HG03558 (cell line): ENCODE measurements at regions not wholly inside any gene's neighbourhood (a gene's known extent, or its start where the extent isn't known, plus 50 kb on each side); places are given as distances from the start of the nearest gene placed in this dataset.
"Not testable (repeated sequence)": the region's sequence is repeated elsewhere in the genome, so short reads cannot be mapped to it uniquely, and the experiment has no call there.

Source experiments
- ATAC-seq: cut with Tn5 transposase; IDR thresholded peaks from one replicate; pipeline ENCODE4 v1.9.1; 2021; ENCODE audit warnings: moderate number of reproducible peaks; ENCODE audit not compliant: unreplicated experiment; ENCODE audit errors: extremely low read depth

DNA sequence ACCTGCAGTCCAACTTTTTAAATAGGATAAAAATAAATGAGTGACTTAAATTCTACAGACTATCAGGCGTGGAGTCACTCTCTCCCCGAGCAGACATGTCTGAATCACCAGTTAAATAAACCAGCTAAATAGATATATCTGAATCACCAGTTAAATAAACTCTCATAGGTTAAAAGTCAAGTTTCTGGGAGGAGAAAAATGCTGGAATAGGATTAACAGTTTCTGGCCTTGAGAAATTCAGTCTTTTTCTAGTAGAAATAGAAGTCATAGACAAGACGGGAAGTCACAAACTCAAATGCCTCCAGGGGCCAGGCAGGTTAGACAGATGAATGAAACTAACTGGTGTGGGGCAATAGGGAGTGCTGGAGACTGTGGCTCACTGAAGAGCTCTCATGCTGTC lies 258.6 kb upstream of the TMEM132C start:
- no peak for ATAC-seq

DNA sequence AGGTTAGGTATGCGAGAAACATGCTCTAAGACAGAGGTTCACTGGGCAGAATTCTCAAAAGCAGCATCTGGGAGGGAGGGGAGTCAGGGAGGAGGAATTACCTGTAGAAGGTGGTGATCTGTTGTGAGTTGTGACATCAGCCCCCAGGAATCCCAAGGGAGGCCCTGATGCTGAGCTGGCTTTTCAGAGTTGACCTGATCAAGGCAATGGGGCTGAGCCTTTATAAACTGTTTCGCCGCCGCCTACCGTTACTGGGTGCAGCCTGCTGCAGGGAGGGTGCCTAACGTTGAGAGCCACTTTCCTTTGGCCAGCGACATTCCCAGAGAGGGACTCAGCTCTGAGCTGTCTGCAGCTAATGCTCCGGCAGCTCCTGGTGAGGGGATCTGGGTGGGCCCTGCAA lies 257.9 kb upstream of the TMEM132C start:
- no peak for ATAC-seq

DNA sequence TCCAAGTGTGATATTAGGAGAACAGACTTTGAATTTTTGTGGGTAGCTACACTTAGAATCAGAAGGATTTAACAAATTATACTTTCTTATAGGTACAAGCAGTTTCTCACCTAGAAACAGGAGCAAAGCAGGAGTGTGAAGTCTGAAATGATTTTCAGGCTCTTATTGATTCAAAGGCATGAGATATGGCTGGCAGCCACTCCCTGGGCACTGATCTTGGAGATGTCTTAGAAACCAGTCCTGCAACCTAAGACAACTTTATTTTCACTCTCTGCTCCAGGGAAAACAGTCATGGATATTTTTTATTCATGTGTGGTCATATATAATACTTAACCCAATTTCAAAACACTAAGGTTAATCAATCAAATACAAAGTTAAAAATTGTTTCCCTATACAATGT lies 254.9 kb upstream of the TMEM132C start:
- ATAC-seq = no peak

DNA sequence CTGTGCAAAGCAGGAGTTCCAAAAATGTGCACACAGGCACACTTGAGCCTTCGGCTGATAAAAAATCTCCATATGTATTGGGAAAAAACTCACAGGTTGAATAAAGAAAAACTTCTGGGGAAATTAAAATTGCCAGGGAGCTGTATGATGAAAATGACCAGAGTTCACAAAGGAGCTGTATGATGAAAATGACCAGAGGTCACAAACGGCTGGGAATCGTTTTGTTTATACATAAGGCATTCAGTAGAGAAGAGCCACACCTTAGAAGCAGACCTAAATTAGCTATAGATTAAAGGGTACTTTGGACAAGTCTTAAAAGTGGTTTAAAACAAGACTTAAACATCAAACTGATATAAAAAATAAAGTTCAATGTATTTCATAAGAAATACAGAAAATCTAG lies 251.7 kb upstream of the TMEM132C start:
- ATAC-seq = no peak

DNA sequence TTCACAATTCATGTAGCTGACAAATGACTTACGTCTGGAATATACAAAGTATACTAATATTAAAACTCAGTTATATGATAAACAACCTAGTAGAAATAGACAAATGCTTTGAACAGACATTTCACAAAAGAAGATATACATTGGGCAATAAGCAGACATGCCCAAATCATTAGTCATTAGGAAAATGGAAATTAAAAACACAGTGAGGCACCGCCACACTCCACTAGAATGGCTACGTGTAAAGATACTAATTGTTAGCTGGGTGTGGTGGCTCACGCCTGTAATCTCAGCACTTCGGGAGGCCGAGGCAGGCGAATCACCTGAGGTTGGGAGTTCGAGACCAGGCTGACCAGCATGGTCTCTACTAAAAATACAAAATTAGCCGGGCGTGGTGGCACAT lies 248.9 kb upstream of the TMEM132C start:
- ATAC-seq = no peak

DNA sequence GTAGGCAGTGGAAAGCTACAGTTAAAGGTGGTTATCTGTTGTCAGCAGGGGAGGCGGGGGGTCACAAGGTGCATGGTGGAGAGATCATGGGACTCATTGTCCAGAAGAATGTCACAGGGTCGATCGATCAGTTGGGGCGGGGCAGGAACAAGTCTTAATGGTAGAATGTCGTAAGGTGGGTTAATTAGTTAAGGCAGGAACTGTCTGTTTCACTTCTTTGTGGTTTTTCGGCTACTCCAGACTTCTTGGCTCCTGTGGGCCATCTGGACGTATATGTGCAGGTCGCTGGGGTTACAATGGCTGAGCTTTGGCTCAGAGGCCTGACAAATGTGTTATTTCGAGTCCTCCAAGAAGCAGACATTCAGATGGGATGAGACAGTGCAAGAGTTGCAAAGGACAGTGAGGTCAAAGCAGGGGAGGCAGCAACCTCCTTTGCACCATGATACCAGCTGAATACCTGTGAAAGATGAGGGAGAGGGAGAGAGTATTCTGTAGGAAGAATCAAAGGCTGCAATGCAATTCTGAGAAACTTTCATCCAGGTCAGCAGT lies 246.9 kb upstream of the TMEM132C start:
- ATAC-seq = no peak

DNA sequence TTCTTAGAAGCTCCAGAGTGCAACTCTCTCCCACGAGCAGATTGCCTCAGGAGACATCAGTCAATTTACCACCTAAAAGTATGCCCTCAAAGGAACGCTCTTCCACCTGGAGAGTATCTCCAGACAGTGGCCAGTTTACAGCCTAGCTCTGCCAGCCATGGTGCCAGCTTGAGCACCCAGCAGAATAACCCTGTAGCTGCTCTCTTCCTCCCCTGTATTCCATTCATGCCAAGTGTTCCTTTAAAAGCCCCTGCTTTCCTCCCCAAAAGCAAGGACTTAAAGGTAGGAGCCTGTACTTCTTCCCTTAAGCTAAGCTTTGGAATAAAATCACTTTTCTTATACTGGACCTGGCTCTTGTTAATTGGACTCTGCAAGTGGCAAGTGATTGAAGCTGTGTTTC lies 245.4 kb upstream of the TMEM132C start:
- no peak for ATAC-seq

DNA sequence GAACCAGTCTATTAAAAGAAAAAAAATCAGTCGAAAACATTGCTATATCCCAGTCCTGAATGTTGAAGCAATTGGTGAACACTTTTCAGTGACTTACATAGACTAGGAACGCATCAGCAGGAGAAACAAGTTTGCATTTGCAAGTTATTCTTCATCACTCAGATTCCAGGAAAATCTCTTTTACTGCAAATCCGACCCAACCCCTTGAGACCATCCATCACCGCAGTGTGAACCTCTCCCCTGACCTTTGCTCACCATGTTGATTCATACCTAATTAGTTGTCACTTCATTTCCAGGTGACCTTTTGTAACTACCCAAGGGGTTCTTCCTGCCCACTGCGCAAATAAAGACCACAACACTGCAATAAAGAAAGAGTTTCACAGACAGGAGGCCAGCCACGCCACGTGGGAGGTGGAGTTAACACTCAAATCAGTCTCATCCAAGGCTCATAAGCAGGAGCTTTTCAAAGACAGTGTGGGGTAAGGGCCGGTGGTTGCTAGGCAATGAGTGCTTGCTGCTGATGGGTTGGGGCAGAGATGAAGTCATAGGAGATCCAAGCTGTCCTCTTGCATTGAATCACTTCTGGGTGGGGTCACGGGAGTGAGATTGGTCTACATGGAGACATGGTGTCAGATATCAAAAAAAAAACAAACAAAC lies 241.3 kb upstream of the TMEM132C start:
- ATAC-seq = no peak

DNA sequence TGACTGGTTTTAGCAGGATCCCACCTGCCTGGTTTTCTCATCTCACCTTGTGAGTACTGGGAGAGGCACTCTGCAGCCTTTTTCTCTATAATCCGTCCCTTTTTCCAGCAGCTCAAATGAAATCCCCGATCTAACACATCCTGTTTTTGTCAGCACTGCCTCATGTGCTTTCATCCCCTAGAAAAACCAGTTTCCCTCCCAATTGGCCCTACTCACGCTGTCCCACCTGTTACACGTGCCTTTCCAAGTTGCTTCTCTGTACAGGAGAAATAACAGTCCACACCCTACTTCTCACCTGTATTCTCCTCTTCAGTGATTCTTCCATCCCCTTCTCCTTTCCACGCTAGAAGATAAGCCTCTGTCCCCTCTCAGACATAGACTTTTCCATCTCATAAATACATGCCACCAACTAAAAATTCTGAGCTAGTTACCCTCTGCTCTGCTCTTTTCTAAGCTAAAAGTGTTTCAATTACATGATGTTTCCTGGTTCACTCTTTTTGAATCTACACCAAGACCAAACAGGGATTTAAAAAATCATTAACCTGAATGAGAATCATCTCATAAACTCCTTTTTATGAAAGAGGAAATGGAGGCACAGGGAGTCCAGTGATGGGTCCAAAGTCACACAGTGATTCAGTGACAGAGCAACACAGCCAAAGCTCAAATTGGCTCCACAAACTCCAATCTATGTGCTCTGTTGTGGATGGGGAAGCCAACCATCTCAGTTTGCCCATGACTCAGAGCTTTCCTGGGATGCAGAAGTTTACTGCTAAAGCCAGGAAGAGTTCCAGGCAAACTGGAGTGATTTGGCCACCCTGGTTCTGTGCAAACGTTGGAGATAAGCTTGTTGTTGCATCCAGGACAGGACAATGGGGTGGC lies 240.0 kb upstream of the TMEM132C start:
- no peak for ATAC-seq

DNA sequence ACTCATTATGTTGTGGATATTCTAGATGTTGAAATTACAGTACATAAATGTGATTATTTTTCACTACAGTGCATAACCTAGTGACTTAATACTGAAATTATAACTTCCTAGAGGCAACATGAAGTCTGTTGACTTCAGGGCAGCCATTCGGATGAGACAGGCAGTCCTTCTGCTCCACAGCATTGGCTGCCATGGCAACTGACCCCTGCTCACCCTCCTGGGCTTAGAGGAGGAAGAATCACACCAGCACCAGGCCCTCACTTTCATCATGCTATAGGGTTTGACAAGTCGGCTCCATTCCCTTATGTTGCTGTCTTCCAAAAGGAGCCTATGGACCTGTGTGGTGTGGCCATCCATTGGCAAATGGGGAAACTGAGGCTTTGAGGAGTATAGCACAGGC lies 233.5 kb upstream of the TMEM132C start:
- no peak for ATAC-seq

DNA sequence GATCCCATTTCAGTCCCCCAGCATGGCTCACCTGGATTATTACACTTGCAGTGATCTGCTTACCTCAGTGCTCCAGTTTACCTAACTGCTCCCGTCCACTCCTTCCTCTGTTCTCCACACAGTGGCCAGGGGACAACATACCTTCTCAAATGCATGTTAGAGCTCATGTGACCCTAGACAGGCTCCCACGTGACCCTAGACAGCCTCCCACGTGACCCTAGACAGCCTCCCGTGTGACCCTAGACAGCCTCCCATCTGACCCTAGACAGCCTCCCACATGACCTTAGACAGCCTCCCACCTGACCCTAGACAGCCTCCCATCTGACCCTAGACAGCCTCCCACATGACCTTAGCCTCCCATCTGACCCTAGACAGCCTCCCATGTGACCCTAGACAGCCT lies 226.0 kb upstream of the TMEM132C start:
- no peak for ATAC-seq

DNA sequence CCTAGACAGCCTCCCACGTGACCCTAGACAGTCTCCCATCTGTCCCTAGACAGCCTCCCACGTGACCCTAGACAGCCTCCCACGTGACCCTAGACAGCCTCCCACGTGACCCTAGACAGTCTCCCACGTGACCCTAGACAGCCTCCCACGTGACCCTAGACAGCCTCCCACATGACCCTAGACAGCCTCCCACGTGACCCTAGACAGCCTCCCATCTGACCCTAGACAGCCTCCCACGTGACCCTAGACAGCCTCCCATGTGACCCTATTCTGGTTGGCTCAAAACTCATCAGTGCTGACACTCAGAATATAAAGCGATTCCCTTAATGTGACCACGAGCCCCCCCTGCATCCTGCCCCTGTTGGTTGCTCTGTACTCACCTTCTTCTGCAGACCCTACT lies 224.7 kb upstream of the TMEM132C start:
- not testable (repeated sequence) for ATAC-seq

DNA sequence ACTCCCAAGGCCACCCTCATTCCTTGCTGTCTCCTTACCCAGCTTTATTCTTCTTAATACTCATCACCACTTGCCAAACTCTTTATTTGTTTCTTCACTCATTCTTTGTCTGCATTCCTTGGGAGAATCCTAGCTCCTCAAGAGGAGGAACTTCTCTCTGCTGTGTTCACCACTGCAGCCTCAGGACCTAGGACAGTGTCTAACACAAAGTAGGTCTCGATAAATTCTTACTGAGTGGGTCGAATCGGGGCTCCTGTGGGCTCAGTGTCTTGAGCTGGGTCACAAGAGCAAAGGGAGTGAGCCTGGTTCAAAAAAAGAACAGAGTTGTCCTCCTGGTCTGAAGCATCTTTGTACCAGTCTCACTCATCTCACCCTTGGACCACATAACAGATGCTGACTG lies 224.1 kb upstream of the TMEM132C start:
- ATAC-seq = no peak

DNA sequence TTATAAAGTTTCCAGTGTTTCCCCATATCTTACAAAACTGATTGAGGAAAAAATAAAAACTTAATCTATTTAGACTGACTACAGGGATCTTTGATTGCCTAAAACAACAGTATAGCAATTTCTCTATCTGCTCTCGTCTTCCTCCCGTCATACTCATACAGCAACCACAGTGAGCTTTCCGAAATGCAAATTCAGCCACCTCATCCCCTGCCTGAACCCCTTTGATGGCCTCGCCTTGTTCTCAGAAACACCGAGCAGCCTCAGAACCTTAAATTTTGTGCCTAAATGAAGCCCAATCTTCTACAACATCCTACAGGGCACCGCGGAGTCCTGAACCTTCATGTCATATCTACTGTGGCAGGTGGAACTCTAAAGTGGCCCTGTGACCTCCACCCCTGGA lies 223.7 kb upstream of the TMEM132C start:
- ATAC-seq = no peak

DNA sequence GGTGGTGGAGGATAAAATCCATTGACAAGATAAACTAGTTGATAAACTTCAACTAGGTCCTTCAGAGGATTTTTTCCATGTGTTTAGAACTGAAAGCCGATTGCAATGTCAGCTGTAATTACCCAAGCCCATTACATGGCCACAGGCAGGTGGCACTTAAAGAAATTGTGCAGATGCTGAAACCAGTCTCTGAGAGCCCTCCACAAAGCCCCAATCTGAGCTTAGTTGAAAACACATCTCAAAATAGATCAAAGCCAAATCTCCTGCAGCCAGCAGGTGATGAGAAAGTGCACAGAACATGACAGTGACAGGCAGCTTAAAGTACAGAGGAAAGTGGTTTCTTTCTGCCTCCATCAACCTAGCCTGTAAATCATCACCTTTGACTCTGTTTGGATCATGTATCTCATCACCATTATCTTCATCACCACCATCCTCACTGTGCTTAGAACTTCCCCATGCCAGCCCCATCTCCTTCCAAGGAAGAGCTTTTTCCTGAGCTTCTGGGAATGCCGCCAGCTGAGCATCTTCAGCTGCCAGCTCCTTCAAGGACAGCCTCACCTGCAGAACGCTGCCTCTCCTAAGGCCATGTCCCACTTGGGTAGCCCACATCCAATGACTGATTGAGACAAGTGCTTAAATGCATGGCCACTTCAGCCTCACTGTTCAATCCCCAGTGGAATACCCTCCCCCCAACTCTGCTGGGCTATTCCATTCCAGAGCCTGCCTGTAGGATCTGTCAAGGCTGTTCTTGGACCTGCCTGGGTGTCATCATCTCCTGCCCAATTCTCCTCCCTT lies 219.5 kb upstream of the TMEM132C start:
- no peak for ATAC-seq

DNA sequence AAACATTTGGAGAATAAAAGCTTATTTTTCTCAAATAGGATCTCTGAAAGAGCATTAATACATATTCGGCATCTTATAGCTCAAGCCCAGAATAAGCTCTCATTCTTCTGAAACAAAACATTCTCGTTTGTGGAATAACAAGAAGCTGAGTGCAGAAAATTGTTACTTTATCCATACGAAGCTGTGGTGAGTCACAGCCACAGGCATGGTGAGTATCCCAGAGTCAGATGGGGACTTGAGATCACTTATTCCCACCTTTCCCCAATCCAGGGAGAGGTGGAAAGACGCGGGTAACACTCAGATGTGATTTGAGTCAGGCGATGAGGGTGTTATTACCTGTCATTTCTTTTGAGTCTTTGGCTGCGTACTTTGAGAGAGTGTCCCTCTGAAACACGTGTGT lies 214.6 kb upstream of the TMEM132C start:
- ATAC-seq = no peak

DNA sequence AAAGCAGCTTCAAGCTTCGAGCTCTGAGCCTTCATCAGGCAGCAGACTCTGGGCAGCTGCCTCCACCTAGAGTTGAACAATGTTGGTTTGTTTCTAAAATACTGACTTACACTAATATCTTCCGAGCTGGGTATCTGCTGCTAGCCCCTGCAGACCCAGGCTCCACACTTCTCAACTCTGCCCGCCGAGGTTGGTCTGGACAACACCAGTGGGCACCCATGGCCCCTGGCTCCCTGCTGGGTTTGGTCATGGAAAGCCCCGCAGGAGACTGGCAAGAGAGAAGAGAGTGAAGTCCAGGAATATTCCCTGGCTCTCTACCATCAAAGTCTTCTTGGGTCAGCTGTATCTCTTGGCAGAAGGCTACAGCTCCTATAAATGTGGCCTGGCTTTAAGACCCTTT lies 214.2 kb upstream of the TMEM132C start:
- no peak for ATAC-seq

DNA sequence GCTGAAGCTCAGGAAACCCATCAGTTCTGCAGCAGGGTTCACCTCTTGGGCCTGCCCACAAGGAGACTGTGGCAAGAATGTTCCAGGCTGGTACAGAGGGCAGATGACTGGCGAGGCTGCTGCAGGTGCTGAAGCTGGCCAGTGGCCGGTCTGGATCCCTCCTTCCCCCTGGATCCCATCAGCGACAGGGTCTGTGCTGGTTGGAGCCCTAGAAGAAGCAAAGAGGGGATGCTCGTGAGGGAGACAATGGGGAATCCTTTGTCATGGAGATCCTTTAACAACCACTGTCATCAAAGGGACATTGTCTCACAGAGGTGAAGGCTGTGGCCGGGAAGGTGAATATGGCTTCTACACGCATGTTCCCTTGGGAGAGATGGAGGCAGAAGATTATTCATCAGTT lies 211.4 kb upstream of the TMEM132C start:
- no peak for ATAC-seq

DNA sequence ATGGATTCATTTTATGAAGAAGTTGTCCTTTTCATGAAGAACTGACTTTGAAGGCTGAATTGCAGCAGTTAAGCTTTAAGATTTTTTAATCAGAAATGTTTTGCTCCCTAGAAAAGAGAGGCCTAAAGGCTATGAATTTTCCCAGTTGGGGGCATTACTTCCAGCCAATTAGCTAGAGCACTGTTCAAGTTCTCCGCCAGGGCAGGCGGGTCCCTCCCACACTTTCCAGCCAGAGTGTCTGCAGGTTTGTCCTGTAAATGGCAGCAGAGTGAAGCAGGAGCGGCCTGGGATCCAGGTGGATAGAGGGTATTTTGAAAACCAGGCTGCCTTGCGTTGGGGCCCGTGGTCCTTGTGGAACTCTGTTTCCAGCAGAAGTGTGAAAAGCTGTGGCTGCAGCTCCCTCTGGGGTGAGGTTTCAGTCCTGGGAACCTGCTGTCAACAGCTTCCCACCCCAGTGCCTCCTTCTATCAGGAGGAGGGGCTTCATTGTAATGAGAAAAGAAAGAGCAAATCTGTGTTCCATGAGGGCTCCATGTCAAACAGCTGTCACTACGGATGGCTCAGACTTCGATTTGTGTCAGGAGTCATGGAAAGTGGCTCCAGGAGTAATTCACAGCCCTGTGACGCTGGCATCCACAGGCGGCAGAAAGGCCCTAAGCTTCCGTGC lies 210.7 kb upstream of the TMEM132C start:
- ATAC-seq = no peak

DNA sequence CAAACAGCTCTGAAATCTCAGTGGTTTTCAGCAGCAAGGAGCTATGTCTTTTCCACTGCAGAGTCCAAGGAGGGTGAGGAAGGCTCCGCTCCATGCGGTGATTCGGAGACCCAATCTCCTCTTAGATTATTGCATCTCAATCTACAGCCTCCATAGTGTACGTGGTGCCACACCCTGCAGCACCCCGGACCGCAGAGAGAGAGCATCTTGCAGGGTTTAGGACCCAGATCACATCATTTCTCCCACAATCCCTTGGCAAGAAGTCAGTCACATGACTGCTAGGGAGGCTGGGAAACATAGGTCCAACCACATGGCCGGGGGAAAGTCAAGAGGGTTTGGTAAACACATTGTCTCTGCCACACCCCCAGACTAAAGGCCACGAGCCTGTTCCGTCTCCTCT lies 209.4 kb upstream of the TMEM132C start:
- ATAC-seq = no peak
